GM19395 (cell line): ENCODE measurements at regions not wholly inside any gene's neighbourhood (a gene's known extent, or its start where the extent isn't known, plus 50 kb on each side); places are given as distances from the start of the nearest gene placed in this dataset.
"Not testable (repeated sequence)": the region's sequence is repeated elsewhere in the genome, so short reads cannot be mapped to it uniquely, and the experiment has no call there.

Experiments
- ATAC-seq: cut with Tn5 transposase; IDR thresholded peaks from one replicate; pipeline ENCODE4 v1.9.1; 2021; ENCODE audit warnings: mild to moderate bottlenecking, moderate library complexity; ENCODE audit not compliant: unreplicated experiment

DNA sequence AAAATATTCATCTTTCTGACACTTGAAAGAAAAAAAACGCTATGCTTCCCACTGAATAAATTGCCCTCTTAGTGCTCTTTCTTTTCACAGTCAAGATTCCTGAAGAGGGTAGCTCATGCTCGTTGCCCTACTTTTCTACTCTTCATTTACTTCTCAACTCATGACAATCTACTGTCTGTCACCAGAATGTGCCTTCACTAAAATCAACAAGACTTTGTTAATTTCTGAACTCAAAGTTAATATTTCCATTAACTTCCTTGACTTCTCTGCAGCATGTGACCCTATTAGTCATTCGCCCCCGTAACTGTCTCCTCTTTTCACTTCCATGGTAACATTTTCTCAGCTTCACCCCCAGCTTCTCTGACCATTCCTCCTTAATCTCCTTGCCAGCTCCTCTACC is 98.9 kb upstream of the MAPRE2 start:
- no peak for ATAC-seq

DNA sequence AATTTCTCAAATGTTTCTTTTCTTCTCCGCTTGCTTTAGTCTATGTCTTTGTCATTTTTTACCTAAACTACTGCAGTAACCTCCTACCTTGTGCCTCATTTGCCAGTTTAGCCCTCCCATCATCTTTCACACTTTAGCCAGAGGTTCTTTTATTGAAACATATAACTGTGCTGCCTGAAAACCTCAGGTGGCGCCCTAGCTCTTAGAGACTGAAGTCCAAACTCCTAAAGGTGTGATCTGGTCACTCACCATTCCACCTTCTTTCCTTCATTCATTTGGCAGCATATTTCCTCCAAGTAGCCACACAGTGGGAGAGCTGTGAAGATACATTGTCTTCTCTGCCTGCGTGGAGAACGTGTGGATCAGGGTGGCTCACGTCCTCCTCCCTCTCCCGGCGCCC is 98.2 kb upstream of the MAPRE2 start:
- ATAC-seq = no peak

DNA sequence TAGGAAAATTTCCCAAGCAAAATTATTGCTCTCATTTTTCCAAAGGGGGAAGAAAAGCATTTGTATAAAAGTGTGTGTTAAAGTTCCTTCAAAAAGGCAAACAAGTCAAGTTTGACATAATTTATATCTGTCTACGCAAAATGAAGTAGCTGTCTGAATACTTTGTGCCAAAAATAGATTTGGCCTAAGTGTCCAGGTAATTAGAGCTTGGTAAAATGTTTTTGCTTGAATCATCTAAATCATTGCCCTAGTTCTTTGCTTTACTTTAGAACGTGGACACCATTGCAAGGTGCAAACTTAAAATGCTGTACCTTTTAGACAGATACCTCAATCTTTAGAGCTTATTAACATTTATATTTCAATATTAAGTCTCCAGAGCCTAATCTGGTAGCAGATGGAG is 97.6 kb upstream of the MAPRE2 start:
- no peak for ATAC-seq

DNA sequence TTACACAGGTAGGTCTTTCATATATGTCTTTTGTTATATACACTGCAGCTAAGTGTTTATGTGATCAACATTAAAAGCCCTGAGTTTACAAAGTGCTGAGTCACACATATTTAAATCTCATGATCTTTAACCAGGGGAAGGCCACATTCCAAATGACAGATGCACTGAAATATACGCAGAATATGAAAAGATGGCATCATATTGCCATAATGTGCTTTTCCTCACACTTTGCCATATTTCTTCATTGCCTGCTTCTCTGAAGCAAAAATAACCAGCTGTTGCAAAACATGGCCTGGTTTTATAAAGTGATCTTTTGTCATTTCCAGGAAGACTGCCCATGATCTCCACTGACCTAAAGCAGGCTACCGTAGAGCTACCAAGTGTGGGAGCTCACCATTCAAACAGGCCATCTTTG is 93.5 kb upstream of the MAPRE2 start:
- ATAC-seq = no peak

DNA sequence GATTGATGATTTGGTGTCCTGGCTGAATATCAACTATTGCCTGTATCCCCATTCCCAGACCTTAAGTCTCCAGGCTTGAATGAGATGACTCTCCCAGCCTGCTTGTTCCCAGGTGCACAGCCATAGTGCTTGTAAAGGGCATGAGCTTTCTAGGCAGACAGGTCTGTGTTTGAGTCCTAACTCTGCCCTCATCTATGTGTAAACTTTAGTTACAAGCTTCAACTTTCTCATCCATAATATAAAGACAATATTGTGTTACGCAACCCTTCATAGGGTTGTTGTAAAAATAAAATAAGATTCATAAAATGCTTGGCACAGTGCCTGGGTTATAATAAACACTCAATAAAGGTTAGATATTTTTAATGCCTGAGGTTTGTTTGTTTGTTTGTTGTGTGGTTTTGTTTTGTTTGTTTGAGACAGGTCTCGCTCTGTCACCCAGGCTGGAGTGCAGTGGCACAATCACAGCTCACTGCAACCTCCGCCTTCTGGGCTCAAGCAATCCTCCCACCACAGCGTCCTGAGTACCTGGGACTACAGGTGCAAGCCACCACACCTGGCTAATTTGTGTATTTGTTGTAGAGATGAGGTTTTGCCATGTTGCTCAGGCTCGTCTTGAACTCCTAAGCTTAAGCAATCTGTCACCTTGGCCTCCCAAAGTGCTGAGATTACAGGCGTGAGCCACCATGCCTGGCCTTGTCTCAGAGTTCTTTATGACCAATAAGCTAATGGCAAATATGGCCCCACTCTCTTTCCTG is 89.4 kb upstream of the MAPRE2 start:
- no peak for ATAC-seq

DNA sequence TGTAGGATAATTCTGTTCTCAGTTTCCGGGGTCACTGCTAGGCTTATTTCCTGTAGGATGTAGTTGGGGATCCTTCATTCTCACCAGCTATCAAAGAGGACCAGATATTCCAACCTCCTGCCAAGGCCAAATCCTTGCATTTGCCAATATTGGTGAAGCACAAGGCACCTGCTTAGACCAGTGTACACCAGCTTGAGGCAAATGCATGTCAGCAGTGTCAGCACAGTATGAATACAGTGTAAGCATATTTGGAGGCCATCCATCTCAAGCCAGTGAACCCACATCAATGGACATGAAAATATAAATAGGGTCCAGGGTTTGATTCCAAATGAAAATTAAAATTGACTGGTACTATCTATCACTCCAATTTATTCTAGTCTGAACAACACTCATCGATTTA is 88.0 kb upstream of the MAPRE2 start:
- no peak for ATAC-seq

DNA sequence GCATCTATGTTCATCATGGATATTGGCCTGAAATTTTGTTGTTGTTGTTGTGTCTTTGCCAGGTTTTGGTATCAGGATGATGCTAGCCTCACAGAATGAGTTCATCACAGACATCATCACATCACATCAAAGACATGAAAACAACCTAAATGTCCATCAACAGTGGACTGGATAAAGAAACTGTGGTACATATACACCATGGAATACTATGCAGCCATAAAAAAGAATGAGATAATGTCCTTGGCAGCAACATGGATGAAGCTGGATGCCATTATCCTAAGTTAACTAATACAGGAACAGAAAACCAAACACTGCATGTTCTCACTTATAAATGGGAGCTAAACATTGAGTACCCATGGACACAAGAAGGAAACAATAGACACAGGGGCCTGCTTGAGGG is 85.7 kb upstream of the MAPRE2 start:
- not testable (repeated sequence) for ATAC-seq

DNA sequence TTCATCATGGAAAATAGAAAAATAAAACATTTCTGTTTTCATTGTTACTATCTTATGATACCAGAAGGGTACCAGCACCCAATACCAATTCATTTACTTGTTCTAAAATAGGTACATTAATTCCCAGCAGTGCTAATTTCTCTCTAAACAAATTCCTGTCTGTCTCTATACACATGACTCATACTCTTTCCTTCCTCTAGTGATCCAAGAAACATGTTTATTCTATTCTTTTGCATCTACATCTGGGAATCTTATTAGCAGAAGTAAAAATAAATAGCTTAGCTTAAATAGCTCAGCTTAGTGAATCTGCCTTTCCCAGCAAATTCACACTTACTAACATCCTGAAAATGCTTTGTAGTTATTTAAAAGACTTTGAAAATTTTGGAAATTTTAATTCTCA is 84.5 kb upstream of the MAPRE2 start:
- no peak for ATAC-seq

DNA sequence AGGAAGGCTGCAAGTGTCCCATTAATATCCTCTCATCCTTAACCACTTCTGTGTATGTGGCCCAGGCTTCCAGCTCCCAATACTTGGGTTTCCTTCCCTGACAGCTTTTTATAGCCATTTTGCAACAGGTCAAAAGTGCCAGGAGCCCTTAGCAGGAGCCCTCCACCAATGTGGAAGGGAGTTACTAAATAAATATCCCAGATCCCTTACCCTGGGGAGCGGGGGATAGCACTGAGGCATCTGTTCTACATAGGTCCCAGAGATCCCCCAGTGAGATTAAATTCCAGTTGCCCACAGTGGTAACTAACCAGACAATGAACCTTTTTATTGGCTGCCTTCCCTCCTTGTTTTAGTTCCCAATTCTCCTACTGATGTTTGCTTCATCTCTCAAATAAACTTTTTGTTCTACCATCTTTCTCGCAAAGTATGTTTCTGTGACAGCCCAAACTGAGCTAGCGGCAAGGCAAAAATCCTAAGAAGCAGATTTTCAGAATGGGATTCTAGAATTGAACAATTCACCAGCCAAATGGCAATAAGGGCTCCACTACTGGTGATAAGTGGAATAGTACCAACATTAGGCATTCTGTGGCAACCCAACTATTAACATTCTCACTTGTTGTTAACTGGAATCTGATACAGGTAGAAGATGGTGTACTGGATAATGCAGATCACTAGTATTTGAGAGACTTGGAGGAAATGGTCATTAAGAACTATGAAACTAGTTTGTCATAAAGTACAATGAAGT is 83.9 kb upstream of the MAPRE2 start:
- no peak for ATAC-seq

DNA sequence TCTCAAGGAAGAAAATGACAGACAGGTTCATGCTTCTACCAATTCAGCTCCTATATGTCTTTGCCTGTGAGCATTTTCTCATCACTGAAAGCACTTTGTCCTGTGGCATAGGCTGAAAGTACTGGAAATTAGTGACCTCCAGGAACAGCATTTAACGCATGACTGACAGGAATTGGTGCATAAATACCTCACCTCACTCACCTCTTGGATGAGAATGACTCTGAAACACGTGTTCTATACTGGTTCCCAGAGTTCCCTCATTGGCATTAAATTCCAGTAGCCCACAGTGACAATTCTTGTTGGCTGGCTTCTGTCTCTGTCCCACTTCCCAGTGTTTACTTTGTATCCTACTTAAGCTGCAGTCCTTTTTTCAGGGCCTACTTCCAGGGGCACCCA is 83.4 kb upstream of the MAPRE2 start:
- ATAC-seq = no peak

DNA sequence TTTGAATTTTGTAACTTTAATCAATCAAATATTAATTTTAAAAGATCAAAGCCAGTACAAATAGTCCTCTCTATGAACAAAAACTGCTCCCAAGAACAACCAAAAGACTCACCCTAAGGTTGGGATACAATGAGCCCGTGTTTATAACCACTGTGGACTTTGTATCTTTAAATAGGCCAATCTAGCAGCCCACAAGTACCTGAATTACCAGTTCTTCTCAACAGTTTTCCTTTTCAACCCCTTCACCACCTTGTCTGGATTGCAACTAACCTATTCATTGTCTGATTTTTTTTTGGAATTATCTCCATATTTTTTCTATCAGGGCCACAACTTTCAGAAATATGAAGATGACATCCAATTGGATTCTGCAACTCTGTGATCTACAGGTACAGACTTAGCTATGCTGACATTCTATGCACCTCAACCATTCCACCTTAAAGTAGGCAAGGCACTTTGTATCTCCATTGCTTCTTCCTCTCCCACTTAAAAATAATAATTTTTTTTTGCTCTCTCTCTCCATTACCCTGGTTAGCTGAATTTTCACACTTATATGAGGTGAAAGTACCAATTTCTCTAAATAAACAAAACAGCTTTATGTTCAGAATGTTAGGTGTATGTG is 81.9 kb upstream of the MAPRE2 start:
- ATAC-seq = no peak

DNA sequence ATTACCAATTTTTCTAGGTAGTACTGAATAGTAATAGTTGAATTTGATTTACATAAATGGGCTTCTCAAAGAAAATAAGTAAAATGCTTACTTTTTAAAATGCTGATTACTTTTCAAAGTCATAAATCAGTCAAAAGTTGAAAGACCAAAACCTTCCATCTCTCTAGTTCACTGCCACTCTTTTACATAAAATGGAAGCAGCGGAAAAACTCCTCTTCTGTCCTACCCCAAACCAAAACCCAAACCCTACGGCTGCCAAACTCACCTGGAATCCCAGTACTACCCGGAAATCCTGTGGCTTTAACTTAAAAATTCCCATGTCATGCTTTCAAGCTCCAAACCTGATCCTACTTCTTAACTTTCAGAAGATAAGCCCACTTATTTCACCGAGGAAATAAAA is 81.2 kb upstream of the MAPRE2 start:
- ATAC-seq = no peak

DNA sequence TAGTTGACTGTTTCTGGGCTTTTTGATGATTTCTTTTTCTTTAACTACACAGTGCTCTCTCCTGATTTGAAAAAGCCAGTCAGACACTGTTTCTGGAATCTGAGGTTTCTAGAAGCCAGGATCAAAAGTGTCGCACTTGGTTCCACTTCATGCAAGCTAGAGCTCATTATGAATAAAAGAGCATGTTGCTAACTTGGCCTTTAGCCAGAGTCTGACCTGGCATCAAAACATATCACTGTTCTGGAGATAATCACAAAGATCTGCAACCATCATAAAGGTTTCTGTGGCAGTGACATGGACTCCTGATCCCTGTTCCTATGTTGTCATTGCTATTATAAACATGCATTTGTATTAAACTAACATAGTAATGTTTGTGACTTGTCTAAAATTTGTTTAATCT is 76.1 kb upstream of the MAPRE2 start:
- no peak for ATAC-seq

DNA sequence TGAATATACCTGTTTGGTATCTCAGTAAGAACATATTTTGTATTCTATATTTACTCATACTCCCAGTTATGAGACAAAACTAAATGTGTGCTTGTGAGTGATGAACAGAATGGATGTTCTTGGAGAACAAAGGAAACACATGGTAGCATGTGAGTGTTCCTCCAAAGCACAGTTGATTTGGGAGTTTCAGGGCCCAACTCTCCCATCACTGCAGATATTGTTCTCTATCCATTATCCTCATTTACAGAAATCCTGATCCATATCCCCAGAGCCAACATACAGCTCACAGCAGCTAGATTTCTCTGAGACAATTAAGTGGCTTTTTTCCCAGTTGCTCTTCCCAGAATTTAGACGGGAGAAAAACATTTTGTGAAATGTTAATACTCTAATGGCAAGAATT is 75.6 kb upstream of the MAPRE2 start:
- no peak for ATAC-seq

DNA sequence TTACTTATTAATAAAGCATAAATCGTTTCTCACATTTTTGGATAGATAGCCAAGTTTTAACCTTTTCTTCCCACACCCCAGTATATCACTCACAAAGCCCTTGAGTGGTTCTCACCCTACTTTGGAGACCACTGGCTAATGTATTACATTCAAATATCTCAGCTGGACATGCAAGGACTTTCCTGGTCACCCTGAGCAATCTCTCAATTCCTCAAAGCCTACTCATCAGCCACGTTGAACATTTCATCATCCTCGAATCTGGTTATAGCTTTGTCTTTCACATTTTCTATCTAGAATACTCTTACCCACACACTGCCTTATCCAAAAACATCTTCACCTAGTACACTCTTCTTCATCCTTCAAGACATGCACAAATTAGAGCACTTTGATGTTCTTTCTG is 71.1 kb upstream of the MAPRE2 start:
- ATAC-seq = no peak

DNA sequence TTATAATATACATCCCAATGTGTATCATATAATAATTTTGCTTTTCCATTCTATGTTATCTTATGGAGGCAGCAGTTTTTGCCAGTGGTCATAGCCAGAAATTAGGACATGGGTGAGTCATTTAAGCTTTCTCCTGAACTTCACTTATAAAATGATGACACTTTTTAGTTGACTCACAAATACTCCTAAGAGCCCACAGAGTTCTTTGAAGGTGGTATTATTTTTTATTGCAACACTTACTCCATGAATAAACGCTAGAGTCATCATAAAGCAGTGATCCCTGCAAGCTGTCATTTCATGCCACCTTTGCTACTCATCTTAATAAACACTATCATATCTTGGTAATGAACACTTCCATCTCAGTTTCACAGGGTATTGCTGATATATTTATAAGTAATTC is 69.9 kb upstream of the MAPRE2 start:
- ATAC-seq = no peak

DNA sequence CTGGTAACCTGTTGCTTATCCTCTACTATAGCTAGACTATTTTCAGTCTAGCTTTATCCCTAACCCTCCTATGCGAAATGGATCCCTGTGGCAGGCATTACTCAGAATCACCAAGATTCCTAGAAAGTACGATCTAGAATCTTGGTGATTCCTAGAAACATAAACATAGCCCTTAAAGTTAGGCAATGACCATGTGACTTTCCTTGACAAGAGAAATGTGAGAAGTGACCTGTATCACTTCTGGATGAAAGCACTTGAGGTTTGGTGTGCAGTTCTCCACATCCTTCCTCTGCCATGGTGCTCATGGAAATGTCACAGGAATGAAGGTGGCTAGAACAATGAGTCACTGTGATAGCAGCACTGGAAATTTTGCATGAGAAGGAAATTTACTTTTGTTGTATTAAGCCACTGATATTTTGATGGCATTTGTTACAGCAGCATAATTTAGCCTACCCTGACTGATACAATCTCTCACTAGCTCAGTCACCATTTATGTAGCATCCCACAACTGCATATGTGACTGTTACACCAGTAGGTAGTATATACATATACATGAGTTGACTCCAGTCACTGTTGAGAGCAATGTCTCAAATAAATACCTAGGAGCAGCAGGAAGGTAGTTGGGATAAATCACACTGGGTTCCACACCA is 68.3 kb upstream of the MAPRE2 start:
- ATAC-seq = no peak

DNA sequence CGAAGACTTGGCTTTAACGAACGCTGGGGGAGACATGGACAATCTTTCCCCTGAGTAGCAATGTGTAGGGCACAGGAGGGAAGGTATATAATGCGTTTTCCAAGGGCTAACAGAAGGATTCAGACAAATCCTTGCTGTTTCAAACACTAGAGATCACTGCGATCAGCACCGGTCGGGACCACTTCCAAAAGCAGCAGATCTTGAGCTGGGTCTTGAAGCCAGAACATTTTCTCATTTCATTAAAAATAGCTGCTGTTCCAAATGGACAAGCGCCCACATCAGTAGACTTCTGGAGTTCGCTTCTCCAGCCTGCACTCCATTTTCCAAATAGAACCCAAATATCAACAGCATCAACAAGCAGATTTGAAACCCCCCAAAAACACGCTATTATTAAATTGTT is 65.1 kb upstream of the MAPRE2 start:
- no peak for ATAC-seq

DNA sequence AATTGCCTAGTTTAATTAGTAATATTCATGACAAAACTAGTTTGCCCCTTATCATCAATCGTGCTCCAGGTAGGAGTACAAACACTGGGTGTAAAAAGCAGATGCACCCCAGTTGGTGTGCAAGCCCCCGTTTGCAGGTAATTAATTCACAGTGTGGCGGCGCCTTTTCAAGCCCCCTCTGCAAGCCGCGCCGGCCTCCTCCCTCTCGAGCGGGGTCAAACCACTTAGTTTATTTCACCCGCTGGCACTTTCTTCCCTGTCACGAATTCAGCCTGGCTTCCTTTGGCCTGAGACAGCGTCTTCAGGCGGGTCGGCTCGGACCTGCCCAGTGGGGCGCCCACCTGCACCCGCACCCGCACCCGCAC is 64.7 kb upstream of the MAPRE2 start:
- peak; percentile 4 for ATAC-seq

DNA sequence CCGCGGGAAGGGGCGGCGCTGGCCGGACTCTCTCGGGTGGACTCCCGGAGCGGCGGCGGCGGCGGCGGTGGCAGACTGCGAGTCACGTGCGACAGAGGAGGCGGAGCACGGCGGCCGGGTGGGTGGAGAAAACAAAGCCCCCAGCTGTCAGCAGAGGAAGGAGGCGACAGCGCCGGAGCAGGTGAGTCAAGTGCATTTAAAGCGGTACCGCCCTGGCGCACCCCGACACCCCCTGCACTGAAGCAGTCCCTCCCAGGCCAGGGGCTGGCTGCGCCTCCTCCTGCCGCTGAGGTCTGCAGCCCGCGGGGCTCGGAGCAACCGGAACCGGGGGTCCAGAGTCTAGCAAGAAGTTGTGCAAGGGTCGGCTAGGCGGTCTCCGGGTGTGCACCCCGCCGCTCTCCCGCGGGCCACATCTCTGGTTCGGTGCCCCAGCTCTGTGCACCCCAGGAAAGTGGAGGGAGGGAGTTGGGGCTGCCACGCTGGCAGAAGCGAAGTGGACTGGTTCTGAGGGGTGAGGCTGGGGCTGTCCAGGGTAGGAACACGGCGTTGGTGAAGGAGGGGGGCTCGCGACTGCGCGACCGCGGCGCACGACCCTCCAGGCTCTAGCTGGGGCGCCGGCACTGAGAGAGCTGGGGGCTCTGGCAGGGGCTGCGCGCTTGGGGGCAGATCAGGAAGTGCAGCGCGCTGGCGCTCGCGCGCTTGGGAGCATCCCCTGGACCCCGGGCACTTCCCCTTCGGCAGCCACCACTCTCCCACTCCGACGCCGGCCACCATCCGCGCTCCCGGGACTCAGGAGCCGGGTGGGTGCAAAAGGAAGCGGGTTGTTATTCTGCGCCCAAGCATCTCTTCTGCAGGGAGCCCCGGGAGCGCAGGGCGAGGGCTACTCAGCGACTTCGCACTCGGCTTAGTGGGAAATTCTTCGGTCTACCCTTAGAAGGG is 64.0 kb upstream of the MAPRE2 start:
- peak; percentile 70 for ATAC-seq
